ENCODE measurements at regions not wholly inside any gene's neighbourhood (a gene's known extent, or its start where the extent isn't known, plus 50 kb on each side); places are given as distances from the start of the nearest gene placed in this dataset.
A peak's percentile ranks its signal among the peaks of the same experiment; 100 is the strongest.
"Not testable (repeated sequence)": the region's sequence is repeated elsewhere in the genome, so short reads cannot be mapped to it uniquely, and the experiment has no call there.

DNA sequence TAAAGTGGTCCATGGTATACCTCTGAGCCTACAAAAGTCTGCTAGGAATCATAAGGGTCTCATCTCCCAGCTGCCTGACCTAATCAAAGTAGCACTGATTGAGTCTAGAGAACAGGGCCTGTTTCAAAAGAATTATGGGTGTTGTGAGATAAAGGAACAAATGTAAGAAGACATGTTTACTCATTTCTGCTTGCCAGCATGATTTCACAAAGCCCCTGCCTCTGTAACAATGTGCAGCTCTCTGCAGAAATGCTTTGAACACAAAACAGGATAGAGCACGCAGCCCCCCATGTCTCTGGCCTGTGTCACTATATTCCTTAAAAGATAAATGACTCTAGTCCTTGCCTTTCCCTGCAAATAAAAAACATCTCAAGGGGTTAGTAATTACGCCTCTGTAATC lies 94.7 kb upstream of the IGSF10 start:
- no peak for DNase-seq

GRCh38 chr3:151553888-151554287 lies 93.0 kb upstream of the IGSF10 start:
- DNase-seq: no peak

DNA sequence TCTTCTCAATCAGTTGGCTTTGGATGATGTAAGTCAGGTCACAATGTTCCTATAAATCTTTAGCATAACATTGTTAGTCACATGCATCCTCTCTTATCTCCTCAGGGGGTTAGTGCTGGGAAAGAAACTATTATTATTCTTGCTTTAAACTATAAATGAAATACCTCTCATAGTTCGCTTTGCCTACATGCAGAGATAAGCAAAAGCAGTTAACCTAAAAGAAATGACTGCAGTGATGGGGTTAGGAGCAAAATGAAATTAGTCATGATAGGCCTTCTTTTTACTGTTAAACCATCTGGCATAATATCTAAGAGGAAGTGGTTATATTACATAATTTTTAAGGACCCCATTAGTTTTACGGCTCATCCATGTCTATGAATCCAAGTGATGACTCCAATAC lies 91.7 kb upstream of the IGSF10 start:
- DNase-seq: no peak

GRCh38 chr3:151550642-151551041 lies 89.8 kb upstream of the IGSF10 start:
- no peak for DNase-seq

GRCh38 chr3:151550025-151550618 lies 89.3 kb upstream of the IGSF10 start:
- no peak for DNase-seq

- no peak for DNase-seq
Observed at GRCh38 chr3:151548195-151548594, 87.3 kb upstream of the IGSF10 start.

DNA sequence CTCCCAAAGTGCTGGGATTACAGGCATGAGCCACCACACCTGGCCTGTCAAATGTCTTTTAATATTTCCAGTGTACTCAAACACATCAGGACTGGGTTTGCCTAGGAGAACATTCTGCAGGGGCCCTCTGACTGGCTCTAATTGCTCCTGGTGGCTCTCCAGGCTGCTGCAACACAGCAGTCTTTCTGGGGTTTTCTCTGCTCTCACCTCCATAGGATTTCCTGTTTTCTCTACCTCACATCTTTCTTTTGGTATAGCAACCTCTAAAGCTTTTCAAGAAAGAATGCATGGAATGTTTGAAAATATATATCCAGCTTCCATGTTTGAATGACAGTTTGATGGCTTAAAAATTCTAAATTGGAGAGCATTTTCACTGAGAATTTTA lies 83.3 kb upstream of the IGSF10 start:
- no peak for DNase-seq

- DNase-seq: no peak
Observed at GRCh38 chr3:151541178-151541577, 80.3 kb upstream of the IGSF10 start.

DNA sequence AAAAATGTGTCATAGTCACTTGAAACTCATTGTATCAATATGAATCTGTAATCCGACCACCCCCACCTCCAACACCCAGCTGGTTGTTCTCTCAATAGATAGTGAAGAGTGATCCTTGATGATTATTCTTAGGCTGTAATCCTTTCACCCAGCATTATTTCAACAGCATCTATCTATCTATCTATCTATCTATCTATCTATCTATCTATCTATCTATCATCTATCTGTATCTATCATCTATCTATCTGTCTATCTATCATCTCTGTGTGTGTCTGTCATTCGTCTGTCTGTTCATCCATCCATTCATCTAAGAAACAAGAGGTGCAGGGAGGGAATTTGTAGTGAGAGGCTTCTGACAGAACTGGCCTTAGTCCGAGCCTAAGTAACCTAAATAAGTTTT lies 78.7 kb upstream of the IGSF10 start:
- DNase-seq: no peak

DNA sequence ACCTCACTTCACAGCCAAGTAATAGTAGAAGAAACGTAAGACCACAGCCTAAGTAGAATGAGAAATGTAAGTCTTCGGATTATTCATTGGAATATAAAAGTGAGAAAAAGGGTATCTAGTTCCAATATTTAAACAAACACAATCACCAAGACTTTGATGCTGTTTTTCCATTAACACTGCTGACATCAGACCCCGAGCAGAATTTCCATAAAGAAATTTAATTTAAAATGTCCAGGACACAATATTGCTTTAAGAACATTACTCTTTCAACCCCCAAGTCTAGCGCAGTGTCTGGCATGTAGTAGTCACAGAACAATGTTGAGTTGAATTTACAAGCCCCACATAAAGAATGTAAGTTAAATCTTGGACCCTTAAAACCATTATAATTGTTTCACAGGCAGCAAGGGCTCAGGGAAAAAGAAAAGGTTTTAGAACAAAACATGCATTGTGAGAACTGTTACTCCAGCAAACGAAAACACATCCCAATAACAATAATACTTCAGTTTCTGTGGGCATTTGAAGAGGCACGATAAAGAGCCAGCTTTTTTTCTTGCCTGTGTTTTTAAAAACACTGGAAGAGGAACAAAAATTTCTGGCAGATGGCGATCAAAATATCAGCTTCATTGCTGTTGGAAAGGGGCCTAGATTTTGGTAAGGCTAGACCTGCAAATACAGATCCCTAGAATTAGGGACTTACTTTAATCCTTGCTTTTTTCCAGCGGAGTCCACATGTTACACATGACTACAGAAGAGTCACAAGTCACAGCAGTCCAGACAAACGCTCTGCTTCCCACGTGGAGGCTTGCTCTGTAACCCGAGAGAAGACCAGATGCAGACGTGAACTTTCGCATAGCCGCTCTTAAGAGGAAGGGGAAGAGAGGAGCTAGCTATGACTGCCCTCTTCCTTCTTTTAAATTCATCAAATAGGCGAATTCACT lies 77.9 kb upstream of the IGSF10 start:
- peak in 20 of 56 donors; percentile 1 to 43 (median 7) for DNase-seq

DNA sequence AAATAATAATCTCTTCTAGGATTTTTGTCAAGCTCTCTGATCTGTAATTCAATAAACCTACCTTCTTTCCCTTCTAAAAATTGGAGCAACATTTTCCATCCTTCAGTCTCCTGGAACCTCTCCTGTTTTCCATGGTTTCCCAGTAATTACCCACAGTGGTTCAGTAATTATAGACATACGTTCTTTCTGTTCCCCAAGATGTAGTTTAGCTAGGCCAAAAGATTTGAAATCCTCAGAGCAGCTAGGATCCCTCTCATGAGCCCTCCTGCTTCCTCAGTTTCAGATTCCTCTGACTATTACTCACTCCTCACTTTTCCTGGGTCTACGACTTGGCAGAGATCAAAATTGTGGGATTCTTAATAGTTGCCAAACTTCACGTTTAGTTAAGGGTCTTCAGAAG lies 76.9 kb upstream of the IGSF10 start:
- no peak for DNase-seq

DNA sequence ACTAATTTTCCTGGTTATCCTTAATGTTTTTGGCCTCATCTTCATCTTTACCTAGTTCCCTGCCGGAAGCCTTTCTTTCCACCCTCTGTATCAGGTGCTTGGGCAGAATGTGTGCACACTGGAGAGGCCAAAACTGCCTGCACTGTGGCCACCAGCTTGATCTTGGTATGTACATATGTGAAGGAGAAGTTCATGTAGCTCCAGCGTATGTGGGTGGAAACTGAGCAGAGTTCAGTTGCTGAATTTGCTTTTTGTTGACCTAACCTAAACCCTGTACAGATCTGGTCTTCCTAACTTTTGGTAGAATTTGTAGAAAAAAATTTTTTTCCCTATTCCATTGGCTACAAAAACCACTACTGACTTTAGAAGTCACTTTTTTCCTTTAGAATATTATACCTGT lies 65.9 kb upstream of the IGSF10 start:
- no peak for DNase-seq

- no peak for DNase-seq
Observed at GRCh38 chr3:151520105-151520504, 59.2 kb upstream of the IGSF10 start.

GRCh38 chr3:151511433-151511832 lies 50.6 kb upstream of the IGSF10 start:
- not testable (repeated sequence) for DNase-seq

Data from amygdala (tissue), 56 donors.